ENCODE measurements at regions not wholly inside any gene's neighbourhood (a gene's known extent, or its start where the extent isn't known, plus 50 kb on each side); places are given as distances from the start of the nearest gene placed in this dataset.
A peak's percentile ranks its signal among the peaks of the same experiment; 100 is the strongest.

GRCh38 chrX:134146493-134146892 is 90.5 kb upstream of the CCDC160 start:
- H3K9me3 ChIP-seq: no peaks in the 10 kb centered on the region
- H3K27me3 ChIP-seq: peaks cover 0 to 4% of the 10 kb centered on the region in 2 donors
- WGBS, 2 donors: 69 to 78% methylated on average over 6 of the region's 6 CpGs
- no peak overlapping the region for H3K27ac ChIP-seq
- TF ChIP-seq CTCF (IDR thresholded peaks at IDR 0.05): no peak
- TF ChIP-seq POLR2A (IDR thresholded peaks at IDR 0.05): no peak
- no peak for DNase-seq (ENCODE audit: low spot score in 2 of 2)
- no peak overlapping the region for H3K4me3 ChIP-seq
- peaks cover 0 to 5% (median 0%) of the 10 kb centered on the region in 4 donors for H3K4me1 ChIP-seq
- no peaks in the 10 kb centered on the region for H3K36me3 ChIP-seq

GRCh38 chrX:134148172-134148692 is 88.8 kb upstream of the CCDC160 start:
- Histone ChIP-seq H3K27me3 (peaks cover 0 to 4% of the 10 kb centered on the region in 2 donors), H3K9me3 (no peaks in the 10 kb centered on the region), H3K4me1 (peaks cover 0 to 5% (median 0%) of the 10 kb centered on the region in 4 donors), H3K36me3 (no peaks in the 10 kb centered on the region), H3K27ac (no peak overlapping the region), H3K4me3 (peak overlapping the region in 3 of 4 donors; percentile 18 to 43 (median 33))
- WGBS, 2 donors: 47 to 48% methylated on average over 9 of the region's 9 CpGs
- DNase-seq (ENCODE audit: low spot score in 2 of 2): no peak
- TF ChIP-seq CTCF (IDR thresholded peaks at IDR 0.05): no peak
- TF ChIP-seq EP300 (IDR thresholded peaks at IDR 0.05): no peak
- TF ChIP-seq POLR2A (IDR thresholded peaks at IDR 0.05): no peak

GRCh38 chrX:134158821-134159512 is 78.0 kb upstream of the CCDC160 start:
- DNase-seq (ENCODE audit: low spot score in 2 of 2): no peak
- H3K4me1 ChIP-seq: no peaks in the 10 kb centered on the region
- 69 to 82% methylated on average over 5 of the region's 5 CpGs for WGBS, 2 donors
- no peaks in the 10 kb centered on the region for H3K9me3 ChIP-seq
- H3K36me3 ChIP-seq: no peaks in the 10 kb centered on the region
- H3K4me3 ChIP-seq: no peak overlapping the region
- no peak overlapping the region for H3K27ac ChIP-seq
- TF ChIP-seq EP300 (IDR thresholded peaks at IDR 0.05): no peak
- no peak for TF ChIP-seq CTCF (IDR thresholded peaks at IDR 0.05)
- TF ChIP-seq POLR2A (IDR thresholded peaks at IDR 0.05): no peak
- H3K27me3 ChIP-seq: peaks cover 0 to 2% of the 10 kb centered on the region in 2 donors

- Histone ChIP-seq H3K36me3 (no peaks in the 10 kb centered on the region), H3K27me3 (no peaks in the 10 kb centered on the region), H3K4me1 (no peaks in the 10 kb centered on the region), H3K4me3 (no peak overlapping the region), H3K27ac (no peak overlapping the region), H3K9me3 (no peaks in the 10 kb centered on the region)
- 57 to 64% methylated on average over 2 of the region's 2 CpGs for WGBS, 2 donors
- DNase-seq (ENCODE audit: low spot score in 2 of 2): no peak
- TF ChIP-seq CTCF (IDR thresholded peaks at IDR 0.05) (no peak), EP300 (IDR thresholded peaks at IDR 0.05) (no peak), POLR2A (IDR thresholded peaks at IDR 0.05) (no peak)
These were observed 75.8 kb upstream of the CCDC160 start for GRCh38 chrX:134161162-134161561.

- no peak for DNase-seq (ENCODE audit: low spot score in 2 of 2)
- Histone ChIP-seq H3K4me3 (no peak overlapping the region), H3K4me1 (no peaks in the 10 kb centered on the region), H3K27me3 (peaks cover 0 to 6% of the 10 kb centered on the region in 2 donors), H3K27ac (no peak overlapping the region), H3K36me3 (no peaks in the 10 kb centered on the region), H3K9me3 (no peaks in the 10 kb centered on the region)
- no peak for TF ChIP-seq CTCF (IDR thresholded peaks at IDR 0.05)
- no peak for TF ChIP-seq EP300 (IDR thresholded peaks at IDR 0.05)
- no peak for TF ChIP-seq POLR2A (IDR thresholded peaks at IDR 0.05)
These were observed 75.0 kb upstream of the CCDC160 start for GRCh38 chrX:134162032-134162431.

All from tibial nerve (tissue), 4 donors.